ENCODE measurements at regions not wholly inside any gene's neighbourhood (a gene's known extent, or its start where the extent isn't known, plus 50 kb on each side); places are given as distances from the start of the nearest gene placed in this dataset.

DNA sequence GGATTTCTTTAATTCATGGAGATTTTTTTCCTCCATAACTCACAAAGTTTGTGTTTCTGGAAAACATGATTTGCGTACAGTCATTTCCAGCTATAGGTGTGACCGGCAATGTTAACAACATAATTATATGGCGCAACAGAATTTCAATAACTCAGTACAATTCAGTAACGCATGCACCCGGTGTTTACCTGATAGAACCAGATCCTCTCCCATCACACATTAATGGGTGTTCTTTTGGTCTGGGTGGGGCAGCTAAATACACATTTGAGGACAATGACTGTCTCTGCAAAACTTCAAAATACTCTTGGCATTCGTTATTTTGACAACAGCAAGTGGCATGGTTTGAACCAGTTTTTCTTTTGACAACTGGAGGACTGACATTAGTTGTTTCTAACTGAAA is 102.3 kb downstream of the KLF6 start:
- CTCF ChIA-PET = no interaction called here
- H3K36me3 ChIP-seq (ENCODE audit: control insufficient read depth in 2 of 2, extremely low read depth in 1 of 2, insufficient read depth in 2 of 2, low read length in 2 of 2) = no peaks in the 10 kb centered on the region
- dilution Hi-C loops (cut with MboI; ENCODE audit: extremely low pct_ligation_motif_present, low sequenced_read_pairs) = no loop called here
- H3K4me1 ChIP-seq (ENCODE audit: control insufficient read depth, extremely low read depth, insufficient read depth, low read length) = no peaks in the 10 kb centered on the region
- no TSS peak for BruUV-seq (replicated peaks)
- H3K27me3 ChIP-seq (ENCODE audit: control insufficient read depth in 2 of 2, insufficient read depth in 2 of 2, low read length in 2 of 2) = peaks cover 0 to 4% of the 10 kb centered on the region in 2 experiments
- no peaks in the 10 kb centered on the region for H3K9me3 ChIP-seq (replicated peaks; ENCODE audit: control insufficient read depth, insufficient read depth, low read length)
- TF ChIP-seq, protein P1, sequence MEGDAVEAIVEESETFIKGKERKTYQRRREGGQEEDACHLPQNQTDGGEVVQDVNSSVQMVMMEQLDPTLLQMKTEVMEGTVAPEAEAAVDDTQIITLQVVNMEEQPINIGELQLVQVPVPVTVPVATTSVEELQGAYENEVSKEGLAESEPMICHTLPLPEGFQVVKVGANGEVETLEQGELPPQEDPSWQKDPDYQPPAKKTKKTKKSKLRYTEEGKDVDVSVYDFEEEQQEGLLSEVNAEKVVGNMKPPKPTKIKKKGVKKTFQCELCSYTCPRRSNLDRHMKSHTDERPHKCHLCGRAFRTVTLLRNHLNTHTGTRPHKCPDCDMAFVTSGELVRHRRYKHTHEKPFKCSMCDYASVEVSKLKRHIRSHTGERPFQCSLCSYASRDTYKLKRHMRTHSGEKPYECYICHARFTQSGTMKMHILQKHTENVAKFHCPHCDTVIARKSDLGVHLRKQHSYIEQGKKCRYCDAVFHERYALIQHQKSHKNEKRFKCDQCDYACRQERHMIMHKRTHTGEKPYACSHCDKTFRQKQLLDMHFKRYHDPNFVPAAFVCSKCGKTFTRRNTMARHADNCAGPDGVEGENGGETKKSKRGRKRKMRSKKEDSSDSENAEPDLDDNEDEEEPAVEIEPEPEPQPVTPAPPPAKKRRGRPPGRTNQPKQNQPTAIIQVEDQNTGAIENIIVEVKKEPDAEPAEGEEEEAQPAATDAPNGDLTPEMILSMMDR (IDR thresholded peaks at IDR 0.05; ENCODE audit: extremely low read depth in 1 of 2, insufficient read depth in 1 of 2, low read depth in 1 of 2, low read length in 2 of 2) = no peak
- TF ChIP-seq JUN (IDR thresholded peaks at IDR 0.05; ENCODE audit: borderline replicate concordance, insufficient read depth, insufficient read length, low read depth) (no peak), FOS (IDR thresholded peaks at IDR 0.05; ENCODE audit: borderline replicate concordance, insufficient read depth, low read length) (no peak), GATA2 (IDR thresholded peaks at IDR 0.05; ENCODE audit: insufficient read depth, insufficient read length, low read depth, low read length) (no peak), MYC (IDR thresholded peaks at IDR 0.05; ENCODE audit: low read depth, low read length) (no peak)
- TF ChIP-seq, protein P2, sequence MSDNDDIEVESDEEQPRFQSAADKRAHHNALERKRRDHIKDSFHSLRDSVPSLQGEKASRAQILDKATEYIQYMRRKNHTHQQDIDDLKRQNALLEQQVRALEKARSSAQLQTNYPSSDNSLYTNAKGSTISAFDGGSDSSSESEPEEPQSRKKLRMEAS (IDR thresholded peaks at IDR 0.05; ENCODE audit: insufficient read depth, insufficient read length) = no peak
- H2AFZ ChIP-seq (ENCODE audit: low read depth, low read length) = no peak overlapping the region
- H3K27ac ChIP-seq (ENCODE audit: insufficient read depth, low read depth, low read length) = no peak overlapping the region
- H4K20me1 ChIP-seq (replicated peaks; ENCODE audit: control insufficient read depth, extremely low read depth, insufficient read depth, low read length) = no peaks in the 10 kb centered on the region
- intact Hi-C loops (cut with micrococcal nuclease) = no loop called here
- no peaks in the 10 kb centered on the region for H3K79me2 ChIP-seq (ENCODE audit: control insufficient read depth, insufficient read depth, low read length)
- no peak overlapping the region for H3K4me2 ChIP-seq (ENCODE audit: insufficient read depth, low read length)
- H3K4me3 ChIP-seq (replicated peaks in 1 of 3; ENCODE audit: insufficient read depth in 1 of 3, low read depth in 1 of 3, low read length in 3 of 3) = no peak overlapping the region
- DNase-seq (ENCODE audit: low read depth, low spot score) (no peak), FAIRE-seq (no peak)
- POLR2A ChIA-PET = no interaction called here
- H3K9me1 ChIP-seq (replicated peaks; ENCODE audit: control insufficient read depth, extremely low read depth, insufficient read depth, low read length) = no peaks in the 10 kb centered on the region
- no peak overlapping the region for H3K9ac ChIP-seq (replicated peaks; ENCODE audit: extremely low read depth, insufficient read depth, low read length)
